Panc1 (cell line): ENCODE measurements at regions not wholly inside any gene's neighbourhood (a gene's known extent, or its start where the extent isn't known, plus 50 kb on each side); places are given as distances from the start of the nearest gene placed in this dataset.
"Not testable (repeated sequence)": the region's sequence is repeated elsewhere in the genome, so short reads cannot be mapped to it uniquely, and the experiment has no call there.

Source experiments
- ATAC-seq: fragments of 200-7000 bp; cut with Tn5 transposase; 2 replicates; pipeline ENCODE4 v1.9.1; 2020; ENCODE audit warnings: mild to moderate bottlenecking, moderate library complexity
- BruUV-seq: library from RNA; stranded (reverse); fragments of 400-500 nt; replicated peaks from 2 replicates; lab custom pipeline; 2021; lab: Mats Ljungman, UMichigan
- CTCF ChIA-PET: fragments of 300-600 bp; sonication (Branson Sonifier 250); formaldehyde crosslinking; loops from one replicate; lab custom pipeline; 2022; ENCODE audit warnings: antibody characterized with exemption; lab: Charles Lee
- POLR2A ChIA-PET: fragments of 300-600 bp; sonication (Branson Sonifier 250); formaldehyde crosslinking; loops from one replicate; lab custom pipeline; 2022; ENCODE audit warnings: antibody characterized with exemption; lab: Charles Lee
- DNase-seq: peaks from one replicate; pipeline ENCODE4 v3.0.0-alpha.2; 2010; ENCODE audit warnings: low read depth, low spot score
- H3K27ac ChIP-seq: 2 replicates; pipeline ENCODE4 v1.5.1; 2011; ENCODE audit warnings: mild to moderate bottlenecking, low read length, inconsistent platforms
- H3K27me3 ChIP-seq: fragments of 200-500 bp; sonication (Bioruptor generic); 2 replicates; pipeline ENCODE4 v1.6.0; 2014; ENCODE audit warnings: low read length, inconsistent platforms; ENCODE audit not compliant: control insufficient read depth, insufficient read depth
- H3K36me3 ChIP-seq: fragments of 200-500 bp; sonication (Bioruptor generic); 2 replicates; pipeline ENCODE4 v1.5.1; 2014; ENCODE audit warnings: inconsistent platforms, mild to moderate bottlenecking, low read length, moderate library complexity; ENCODE audit not compliant: control insufficient read depth, insufficient read depth
- H3K4me1 ChIP-seq: 2 replicates; pipeline ENCODE4 v1.5.1; 2011; ENCODE audit warnings: inconsistent platforms, mild to moderate bottlenecking, low read length, moderate library complexity; ENCODE audit not compliant: control insufficient read depth, insufficient read depth
- H3K4me3 ChIP-seq, 2 experiments: 2 replicates each; pipeline ENCODE4 v1.5.1; 2011 to 2012; ENCODE audit warnings: low read depth in 2 of 2, low read length in 2 of 2, mild to moderate bottlenecking in 2 of 2, inconsistent platforms in 1 of 2, moderate library complexity in 1 of 2
- H3K9me3 ChIP-seq: fragments of 200-500 bp; sonication (Bioruptor generic); 2 replicates; pipeline ENCODE4 v1.5.1; 2014; ENCODE audit warnings: low read depth, mild to moderate bottlenecking, inconsistent platforms, low read length, moderate library complexity; ENCODE audit not compliant: control insufficient read depth, insufficient read depth
- POLR2AphosphoS5 ChIP-seq: IDR thresholded peaks from 2 replicates; pipeline ENCODE4 v1.6.1; 2012; ENCODE audit warnings: mild to moderate bottlenecking, low read depth, low read length, moderate library complexity
- SIN3A ChIP-seq: IDR thresholded peaks from 2 replicates; pipeline ENCODE4 v1.6.1; 2012; ENCODE audit warnings: low read depth, mild to moderate bottlenecking, low read length, moderate library complexity, borderline replicate concordance; ENCODE audit not compliant: insufficient read depth
- TCF7L2 ChIP-seq: IDR thresholded peaks from 2 replicates; pipeline ENCODE4 v1.6.1; 2011; ENCODE audit warnings: mild to moderate bottlenecking, low read depth, low read length, inconsistent platforms
- in situ Hi-C: cut with HindIII; loops from 2 replicates; pipeline ENCODE4 v1.10.0; 2016; ENCODE audit warnings: low sequenced_read_pairs, low pct_unique_long_range_greater_than_20kb
- intact Hi-C: fragments of 100-400 bp; cut with micrococcal nuclease; formaldehyde crosslinking; loops from one replicate; pipeline ENCODE4 v1.10.0; 2022; ENCODE audit not compliant: unreplicated experiment
- TF ChIP-seq, protein P1 (sequence below), 2 experiments: IDR thresholded peaks; 2 replicates each; pipeline ENCODE4 v1.6.1; 2011 to 2012; ENCODE audit warnings: low read depth in 2 of 2, control low read depth in 1 of 2, low read length in 1 of 2, mild to moderate bottlenecking in 1 of 2, moderate library complexity in 1 of 2; ENCODE audit not compliant: insufficient read depth in 1 of 2
- TF ChIP-seq, protein P2 (sequence below): fragments of 450-650 bp; IDR thresholded peaks from 2 replicates; pipeline ENCODE4 v1.5.1; 2017; ENCODE audit warnings: mild to moderate bottlenecking

DNA sequence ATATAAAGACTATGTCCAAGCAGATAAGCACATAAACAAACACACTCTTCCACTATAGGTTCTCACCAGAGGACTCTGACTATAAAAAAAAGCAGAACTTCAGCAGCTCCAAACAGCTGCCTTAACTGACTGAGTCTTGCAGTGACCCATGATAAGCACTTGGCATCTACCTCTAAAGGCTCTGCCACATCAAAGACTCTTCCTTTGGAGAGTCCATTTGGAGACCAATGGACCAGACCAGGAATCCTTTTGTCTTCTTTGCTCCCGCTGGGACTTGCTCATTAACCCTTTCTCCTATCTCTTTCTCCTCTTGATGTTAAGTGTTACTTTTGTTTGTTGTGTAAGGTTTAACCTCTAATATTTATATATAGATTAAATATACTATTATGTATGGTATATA, 424.1 kb downstream of the RSL24D1 start:
- H3K36me3 ChIP-seq, result no peaks in the 10 kb centered on the region
- TF ChIP-seq, protein P1, sequence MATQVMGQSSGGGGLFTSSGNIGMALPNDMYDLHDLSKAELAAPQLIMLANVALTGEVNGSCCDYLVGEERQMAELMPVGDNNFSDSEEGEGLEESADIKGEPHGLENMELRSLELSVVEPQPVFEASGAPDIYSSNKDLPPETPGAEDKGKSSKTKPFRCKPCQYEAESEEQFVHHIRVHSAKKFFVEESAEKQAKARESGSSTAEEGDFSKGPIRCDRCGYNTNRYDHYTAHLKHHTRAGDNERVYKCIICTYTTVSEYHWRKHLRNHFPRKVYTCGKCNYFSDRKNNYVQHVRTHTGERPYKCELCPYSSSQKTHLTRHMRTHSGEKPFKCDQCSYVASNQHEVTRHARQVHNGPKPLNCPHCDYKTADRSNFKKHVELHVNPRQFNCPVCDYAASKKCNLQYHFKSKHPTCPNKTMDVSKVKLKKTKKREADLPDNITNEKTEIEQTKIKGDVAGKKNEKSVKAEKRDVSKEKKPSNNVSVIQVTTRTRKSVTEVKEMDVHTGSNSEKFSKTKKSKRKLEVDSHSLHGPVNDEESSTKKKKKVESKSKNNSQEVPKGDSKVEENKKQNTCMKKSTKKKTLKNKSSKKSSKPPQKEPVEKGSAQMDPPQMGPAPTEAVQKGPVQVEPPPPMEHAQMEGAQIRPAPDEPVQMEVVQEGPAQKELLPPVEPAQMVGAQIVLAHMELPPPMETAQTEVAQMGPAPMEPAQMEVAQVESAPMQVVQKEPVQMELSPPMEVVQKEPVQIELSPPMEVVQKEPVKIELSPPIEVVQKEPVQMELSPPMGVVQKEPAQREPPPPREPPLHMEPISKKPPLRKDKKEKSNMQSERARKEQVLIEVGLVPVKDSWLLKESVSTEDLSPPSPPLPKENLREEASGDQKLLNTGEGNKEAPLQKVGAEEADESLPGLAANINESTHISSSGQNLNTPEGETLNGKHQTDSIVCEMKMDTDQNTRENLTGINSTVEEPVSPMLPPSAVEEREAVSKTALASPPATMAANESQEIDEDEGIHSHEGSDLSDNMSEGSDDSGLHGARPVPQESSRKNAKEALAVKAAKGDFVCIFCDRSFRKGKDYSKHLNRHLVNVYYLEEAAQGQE (IDR thresholded peaks at IDR 0.05; ENCODE audit: insufficient read depth in 1 of 2, low read depth in 2 of 2, low read length in 1 of 2), result no peak
- TF ChIP-seq TCF7L2 (no peak), POLR2AphosphoS5 (no peak), SIN3A (no peak)
- TF ChIP-seq, protein P2, sequence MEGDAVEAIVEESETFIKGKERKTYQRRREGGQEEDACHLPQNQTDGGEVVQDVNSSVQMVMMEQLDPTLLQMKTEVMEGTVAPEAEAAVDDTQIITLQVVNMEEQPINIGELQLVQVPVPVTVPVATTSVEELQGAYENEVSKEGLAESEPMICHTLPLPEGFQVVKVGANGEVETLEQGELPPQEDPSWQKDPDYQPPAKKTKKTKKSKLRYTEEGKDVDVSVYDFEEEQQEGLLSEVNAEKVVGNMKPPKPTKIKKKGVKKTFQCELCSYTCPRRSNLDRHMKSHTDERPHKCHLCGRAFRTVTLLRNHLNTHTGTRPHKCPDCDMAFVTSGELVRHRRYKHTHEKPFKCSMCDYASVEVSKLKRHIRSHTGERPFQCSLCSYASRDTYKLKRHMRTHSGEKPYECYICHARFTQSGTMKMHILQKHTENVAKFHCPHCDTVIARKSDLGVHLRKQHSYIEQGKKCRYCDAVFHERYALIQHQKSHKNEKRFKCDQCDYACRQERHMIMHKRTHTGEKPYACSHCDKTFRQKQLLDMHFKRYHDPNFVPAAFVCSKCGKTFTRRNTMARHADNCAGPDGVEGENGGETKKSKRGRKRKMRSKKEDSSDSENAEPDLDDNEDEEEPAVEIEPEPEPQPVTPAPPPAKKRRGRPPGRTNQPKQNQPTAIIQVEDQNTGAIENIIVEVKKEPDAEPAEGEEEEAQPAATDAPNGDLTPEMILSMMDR, result no peak
- no peak overlapping the region for H3K27ac ChIP-seq
- POLR2A ChIA-PET, result no interaction called here
- H3K27me3 ChIP-seq, result no peaks in the 10 kb centered on the region
- no peak for ATAC-seq
- CTCF ChIA-PET, result no interaction called here
- in situ Hi-C loops, result no loop called here
- H3K4me3 ChIP-seq, result no peak overlapping the region
- no TSS peak for BruUV-seq
- H3K9me3 ChIP-seq, result no peaks in the 10 kb centered on the region
- intact Hi-C loops, result no loop called here
- no peak for DNase-seq
- no peaks in the 10 kb centered on the region for H3K4me1 ChIP-seq

DNA sequence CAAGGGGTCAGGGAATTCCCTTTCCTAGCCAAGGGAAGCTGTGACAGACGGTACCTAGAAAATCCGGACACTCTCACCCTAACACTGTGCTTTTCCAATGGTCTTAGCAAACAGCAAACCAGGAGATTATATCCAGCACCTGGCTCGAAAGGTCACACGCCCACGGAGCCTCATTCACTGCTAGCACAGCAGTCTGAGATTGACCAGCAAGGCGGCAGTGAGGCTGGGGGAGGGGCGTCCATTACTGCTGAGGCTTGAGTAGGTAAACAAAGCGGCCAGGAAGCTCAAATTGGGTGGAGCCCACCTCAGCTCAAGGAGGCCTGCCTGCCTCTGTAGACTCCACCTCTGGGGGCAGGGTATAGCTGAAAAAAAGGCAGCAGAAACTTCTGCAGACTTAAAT, 447.3 kb downstream of the RSL24D1 start:
- intact Hi-C loops, BruUV-seq, H3K4me3 ChIP-seq, H3K4me1 ChIP-seq, H3K9me3 ChIP-seq, in situ Hi-C loops, DNase-seq, H3K27ac ChIP-seq, H3K36me3 ChIP-seq, CTCF ChIA-PET, POLR2A ChIA-PET, ATAC-seq, H3K27me3 ChIP-seq: not testable (repeated sequence)

DNA sequence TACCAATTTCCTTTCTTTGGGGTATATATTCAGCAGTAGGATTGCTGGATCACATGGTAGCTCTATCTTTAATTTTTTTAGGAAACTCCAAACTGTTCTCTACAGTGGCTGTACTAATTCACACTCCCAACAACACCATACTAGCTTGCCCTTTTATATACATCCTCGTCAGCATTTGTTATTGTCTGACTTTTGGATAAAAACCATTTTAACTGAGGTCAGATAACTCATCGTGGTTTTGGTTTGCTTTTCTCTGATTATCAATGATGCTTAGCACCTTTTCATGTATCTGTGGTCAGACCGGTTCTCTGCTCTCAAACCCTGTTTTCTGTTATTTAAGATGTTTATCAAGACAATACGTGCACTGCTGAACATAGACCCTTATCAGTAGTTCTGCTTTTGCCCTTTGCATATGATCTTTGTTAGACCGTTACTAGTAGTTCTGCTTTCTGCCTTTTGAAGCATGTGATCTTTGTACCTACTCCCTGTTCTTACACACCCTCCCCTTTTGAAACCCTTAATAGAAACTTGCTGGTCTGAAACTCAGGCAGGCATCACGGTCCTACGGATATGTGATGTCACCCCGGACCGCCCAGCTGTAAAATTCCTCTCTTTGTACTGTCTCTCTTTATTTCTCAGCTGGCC, 474.3 kb downstream of the RSL24D1 start:
- Histone ChIP-seq H3K4me1 (no peaks in the 10 kb centered on the region), H3K9me3 (no peaks in the 10 kb centered on the region; the same call in 1 of the 2 replicates), H3K27me3 (no peaks in the 10 kb centered on the region), H3K4me3 (no peak overlapping the region), H3K36me3 (no peaks in the 10 kb centered on the region), H3K27ac (no peak overlapping the region)
- in situ Hi-C loops (no loop called here), intact Hi-C loops (no loop called here)
- BruUV-seq, result no TSS peak
- ChIA-PET POLR2A (no interaction called here), CTCF (no interaction called here)
- TF ChIP-seq SIN3A, result no peak
- TF ChIP-seq, protein P1 (IDR thresholded peaks at IDR 0.05; ENCODE audit: insufficient read depth in 1 of 2, low read depth in 2 of 2, low read length in 1 of 2), result no peak
- TF ChIP-seq TCF7L2, result no peak
- ATAC-seq (no peak), DNase-seq (no peak)
